ENCODE measurements at regions not wholly inside any gene's neighbourhood (a gene's known extent, or its start where the extent isn't known, plus 50 kb on each side); places are given as distances from the start of the nearest gene placed in this dataset.

DNA sequence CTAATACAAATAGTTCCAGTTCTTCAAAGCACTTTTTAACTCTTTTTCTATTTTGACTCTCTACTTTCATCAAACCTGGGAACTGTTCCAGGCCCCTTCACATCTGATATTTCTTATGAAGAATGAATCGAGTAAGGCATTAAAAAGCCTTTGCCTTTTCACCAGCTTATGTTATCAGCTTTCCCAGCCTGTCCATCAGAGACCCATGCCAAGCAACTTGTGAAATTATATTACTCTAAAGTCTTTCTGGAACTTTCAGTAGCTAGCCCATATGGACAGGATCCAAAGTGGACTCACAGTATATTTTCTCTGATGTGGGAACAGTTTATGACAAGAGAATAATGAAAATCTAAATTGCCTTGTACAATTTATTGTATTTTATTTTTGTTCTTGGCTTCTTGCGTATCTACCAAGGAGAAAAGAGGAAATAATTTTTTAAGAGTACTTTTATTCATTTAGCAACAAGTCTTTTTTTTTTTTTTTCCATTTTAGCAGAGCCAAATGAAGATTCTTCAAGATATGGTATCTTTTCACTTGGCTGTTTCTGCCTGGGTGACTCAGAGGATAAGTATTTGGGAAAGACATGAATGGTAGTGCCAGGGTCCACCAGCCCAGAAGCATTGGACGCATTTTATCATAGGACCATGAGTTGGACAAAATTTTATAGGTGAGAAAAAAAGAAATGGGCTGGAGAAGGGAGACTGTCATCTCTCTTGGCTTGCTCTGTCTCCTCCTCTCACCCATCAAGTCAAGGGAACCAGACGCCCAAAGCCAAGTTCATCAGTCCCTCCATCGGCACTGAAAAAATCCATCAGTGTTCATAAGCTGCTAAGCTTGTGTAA, 195.8 kb upstream of the NEBL start:
- DNase-seq (ENCODE audit: low spot score), result no peak

DNA sequence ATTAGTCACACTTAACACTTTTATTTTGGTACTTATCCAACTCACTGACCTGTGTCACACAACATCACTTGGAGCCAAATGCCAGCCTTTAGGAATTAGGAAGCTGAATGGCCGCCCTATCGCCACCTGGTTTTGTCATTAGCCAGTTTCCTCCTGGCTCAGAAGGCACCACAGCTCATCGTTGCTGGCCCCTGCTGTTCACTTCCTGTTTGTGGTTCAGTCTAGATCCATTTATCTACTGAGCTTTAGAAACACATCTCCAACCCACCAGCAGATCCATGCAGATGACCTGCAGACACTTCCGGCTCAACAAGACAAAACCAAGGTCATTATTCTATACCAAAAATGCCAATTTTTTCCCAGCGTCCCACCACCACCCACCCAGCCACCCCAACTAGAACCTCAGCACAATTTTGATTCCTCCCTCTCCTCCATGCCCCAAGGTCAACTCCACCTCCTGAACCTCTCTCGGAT, 193.5 kb upstream of the NEBL start:
- DNase-seq (ENCODE audit: low spot score), result no peak

DNA sequence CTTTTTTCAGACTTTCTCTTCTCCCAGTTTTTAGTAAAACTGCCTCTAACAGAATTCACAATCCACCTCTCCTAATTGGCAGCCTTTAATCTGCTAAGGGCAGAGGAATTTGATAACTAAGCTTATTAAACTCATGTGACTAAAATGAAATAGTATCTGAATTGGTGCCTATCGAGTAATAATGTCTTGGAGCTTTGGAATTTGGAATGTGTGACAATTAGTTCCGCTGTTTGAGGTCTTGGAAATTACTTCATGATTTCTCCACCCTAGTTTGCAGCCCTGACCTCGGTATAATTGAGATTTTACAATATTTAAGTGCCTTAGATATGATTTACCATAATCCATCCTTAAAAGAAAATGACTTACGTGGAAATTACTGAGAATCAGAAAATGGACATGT, 190.4 kb upstream of the NEBL start:
- no peak for DNase-seq (ENCODE audit: low spot score)

DNA sequence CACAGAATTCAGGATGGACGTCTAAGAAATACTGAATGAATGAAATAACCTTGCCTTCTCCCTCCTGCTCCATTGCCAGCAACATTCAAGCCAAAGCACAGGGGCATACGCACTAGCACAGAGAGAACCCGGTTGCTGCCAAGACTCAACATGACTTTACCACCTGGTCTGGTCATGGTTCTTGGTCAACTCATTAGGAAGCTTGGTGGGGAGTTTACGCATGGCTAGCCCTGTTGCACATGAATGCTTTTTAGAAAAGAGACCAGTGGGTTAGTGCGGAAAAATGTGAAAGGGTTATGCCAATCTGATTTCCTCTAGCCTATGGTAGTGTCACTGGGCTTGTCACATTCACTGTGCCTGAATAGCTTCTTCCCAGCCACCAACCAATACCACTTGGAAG, 187.6 kb upstream of the NEBL start:
- DNase-seq (ENCODE audit: low spot score), result no peak

DNA sequence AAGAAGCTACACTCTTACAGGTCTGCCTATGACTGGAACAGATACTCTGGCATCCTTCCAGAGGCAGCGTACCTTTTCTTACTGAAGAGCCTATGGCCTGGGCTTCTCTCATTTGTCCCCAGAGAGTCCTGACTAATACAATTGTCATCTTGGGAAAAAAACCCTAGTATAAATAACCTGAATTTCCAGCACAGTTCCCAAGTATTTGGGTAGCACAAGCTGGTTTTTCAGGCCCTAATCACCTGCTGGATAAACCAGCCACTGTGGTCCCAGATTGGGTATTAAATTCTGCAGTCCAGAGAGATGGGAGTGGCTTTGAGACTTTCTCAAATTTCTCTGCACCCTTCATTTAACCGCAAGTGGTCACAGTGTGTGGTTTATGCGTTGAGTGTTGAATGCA, 186.8 kb upstream of the NEBL start:
- DNase-seq (ENCODE audit: low spot score), result no peak

DNA sequence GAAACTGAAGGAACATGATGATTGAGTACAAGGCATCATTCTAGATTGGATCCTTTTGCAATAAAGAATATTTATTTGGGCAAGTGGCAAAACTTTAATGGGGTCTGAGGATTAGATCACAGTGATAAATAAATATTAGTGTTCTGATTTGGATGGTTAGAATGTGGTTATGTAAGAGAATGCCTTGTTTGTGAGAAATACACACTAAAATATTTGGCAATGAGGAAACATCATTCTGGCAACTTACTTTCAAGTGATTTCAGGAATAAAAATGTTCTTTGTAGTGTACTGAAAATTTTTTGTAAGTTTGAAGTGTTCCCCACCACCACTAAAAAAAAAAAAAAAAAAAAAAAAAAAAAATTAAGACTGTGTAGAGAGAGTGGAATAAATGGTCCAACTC, 185.1 kb upstream of the NEBL start:
- DNase-seq (ENCODE audit: low spot score), result no peak

DNA sequence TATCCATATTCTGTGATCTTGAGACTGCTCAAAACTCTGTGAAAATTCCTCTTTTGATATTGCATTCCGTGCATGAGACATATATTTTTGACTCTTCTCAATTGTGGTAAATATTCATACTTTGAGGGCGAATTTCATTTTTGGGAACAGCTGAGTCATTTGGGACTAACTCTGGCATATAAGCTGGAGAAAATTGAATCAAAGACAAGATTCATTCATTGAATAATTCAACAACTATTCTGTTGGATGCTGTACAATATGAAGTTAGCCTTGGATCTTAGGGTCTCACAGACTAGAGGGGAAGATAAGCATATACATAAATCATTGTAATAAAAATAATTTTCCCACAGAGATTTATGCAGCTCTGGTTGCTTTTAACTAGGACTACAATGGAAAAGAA, 183.2 kb upstream of the NEBL start:
- no peak for DNase-seq (ENCODE audit: low spot score)

DNA sequence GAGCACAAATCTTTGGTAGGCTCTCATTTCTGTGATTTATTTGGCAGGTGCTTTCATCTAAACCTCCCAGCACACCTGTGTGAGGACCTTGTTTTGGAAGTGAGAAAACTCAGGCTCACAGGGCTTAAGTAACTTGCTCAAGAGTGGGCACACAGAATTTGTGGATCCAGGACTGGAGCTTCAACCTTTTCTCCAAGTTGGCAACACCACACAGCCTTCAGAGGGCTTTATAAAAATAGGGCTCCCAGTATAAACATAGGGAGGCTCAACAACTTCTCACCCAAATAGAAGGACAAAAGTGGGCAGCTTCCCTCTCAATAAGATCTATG, 182.2 kb upstream of the NEBL start:
- no peak for DNase-seq (ENCODE audit: low spot score)

DNA sequence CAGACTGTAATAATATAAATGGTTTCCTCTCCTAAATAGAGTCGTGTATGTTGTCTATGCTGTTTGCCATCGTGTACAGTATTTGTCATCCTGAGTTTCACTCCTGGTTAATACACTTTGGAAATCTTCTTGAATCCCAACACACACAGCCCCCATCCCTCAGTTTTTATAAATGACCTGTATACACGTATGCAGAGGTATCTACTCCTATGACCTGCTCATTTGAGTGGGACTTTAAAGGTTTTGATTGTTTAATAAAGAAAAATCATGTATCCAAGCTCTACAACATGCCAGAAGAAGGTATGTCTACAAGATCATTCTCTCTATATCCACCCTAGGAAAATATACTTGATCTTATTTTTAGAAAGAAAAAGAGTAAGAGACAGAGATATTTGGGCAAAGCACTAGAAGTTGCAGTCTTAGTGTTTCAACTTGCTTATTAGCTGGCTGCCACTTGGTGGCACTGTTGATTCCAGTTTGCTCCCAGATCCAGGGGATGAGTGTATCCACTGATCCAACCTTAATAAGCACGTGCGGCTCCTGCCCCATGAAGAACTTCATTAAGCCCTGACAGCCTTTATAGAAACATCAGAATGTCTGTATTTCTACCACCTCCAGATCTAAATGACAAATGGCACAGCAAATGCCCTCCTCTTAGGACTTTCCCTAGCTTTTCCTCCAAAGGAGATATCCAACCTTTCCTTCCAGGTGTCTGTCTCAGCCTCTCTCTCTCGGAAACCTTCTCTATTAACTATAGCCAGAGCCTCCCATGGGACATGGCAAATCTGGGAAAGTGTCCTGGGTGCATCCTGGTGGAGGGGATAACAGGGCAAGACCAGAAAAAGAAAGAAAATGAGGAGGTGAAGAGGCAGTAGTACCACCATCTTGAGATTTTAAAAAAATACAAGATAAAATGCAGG, 181.6 kb upstream of the NEBL start:
- DNase-seq (ENCODE audit: low spot score), result peak; percentile 80

DNA sequence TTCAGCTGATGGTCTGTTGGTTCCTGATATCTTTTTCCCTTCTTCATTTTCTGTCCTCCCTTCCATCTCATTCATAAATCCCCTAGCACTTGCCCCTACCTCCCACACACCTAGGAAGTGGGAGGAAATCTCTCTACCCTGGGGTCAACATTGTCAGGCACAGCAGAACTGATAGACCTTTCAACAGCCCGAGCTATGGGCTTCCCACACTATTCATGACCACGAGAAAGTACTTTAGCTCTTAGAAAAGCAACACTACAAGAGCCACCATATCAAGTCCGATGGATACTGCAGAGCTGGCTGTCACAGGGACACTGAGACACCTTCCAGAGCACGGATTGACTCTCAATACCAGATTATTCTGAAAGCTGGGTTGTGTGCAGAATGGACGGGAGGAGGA, 180.6 kb upstream of the NEBL start:
- DNase-seq (ENCODE audit: low spot score), result no peak

DNA sequence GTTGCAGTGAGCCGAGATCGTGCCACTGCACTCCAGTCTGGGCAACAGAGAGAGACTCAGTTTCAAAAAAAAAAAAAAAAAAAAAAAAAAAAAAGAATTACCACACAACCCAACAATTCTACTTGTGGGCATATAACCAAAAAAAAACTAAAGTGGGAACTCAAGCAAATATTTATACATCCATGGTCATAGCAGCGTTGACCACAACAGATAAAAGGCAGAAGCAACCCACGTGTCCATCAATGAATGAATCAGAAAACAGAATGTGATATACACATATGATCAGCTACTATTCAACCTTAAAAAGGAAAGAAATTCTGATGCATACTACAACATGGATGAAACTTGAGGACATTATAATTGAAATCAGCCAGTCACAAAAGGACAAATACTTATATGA, 179.3 kb upstream of the NEBL start:
- DNase-seq (ENCODE audit: low spot score), result no peak

DNA sequence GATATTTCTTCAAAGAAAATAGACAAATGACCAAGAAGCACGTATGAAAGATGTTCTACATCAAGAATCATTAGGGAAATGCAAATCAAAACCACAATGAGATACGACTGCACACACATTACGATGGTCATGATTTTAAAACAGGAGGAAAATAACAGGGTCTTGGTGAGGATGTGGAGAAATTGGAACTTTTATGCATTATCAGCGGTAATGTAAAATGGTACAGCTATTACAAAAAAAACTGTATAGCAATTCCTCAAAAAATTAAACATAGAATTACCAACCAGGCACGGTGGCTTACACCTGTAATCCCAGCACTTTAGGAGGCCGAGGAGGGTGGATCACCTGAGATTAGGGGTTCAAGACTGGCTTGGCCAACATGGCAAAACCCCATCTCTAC, 178.8 kb upstream of the NEBL start:
- DNase-seq (ENCODE audit: low spot score), result no peak

DNA sequence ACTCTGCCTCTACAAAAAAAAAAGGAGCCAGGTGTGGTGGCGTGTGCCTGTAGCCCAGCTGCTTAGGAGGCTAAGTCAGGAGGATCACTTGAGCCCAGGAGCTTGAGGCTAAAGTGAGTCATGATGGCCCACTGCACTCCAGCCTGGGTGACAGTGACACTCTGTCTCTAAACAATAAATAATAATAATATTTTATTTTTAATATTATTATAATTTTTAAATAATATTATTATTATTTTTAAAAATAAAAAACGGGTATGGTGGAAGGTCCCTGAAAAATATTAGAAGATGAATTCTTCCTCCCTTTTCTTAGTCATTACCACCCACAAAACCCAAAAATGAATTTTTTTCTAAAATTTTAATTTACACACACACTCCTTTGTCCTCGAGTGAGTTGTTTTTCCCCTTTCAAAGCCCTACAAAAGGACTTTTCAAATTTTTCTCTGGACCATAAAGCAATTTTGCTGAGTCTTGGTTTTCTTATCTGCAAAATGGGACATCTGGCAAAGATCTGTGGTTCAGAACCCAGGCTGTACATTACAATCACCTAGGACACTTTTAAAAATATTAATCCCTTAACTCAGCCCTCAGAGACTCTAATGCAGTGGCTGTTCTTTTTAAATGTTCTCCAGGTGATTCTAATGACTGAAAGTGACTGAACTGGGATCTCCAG, 174.0 kb upstream of the NEBL start:
- DNase-seq (ENCODE audit: low spot score), result no peak

DNA sequence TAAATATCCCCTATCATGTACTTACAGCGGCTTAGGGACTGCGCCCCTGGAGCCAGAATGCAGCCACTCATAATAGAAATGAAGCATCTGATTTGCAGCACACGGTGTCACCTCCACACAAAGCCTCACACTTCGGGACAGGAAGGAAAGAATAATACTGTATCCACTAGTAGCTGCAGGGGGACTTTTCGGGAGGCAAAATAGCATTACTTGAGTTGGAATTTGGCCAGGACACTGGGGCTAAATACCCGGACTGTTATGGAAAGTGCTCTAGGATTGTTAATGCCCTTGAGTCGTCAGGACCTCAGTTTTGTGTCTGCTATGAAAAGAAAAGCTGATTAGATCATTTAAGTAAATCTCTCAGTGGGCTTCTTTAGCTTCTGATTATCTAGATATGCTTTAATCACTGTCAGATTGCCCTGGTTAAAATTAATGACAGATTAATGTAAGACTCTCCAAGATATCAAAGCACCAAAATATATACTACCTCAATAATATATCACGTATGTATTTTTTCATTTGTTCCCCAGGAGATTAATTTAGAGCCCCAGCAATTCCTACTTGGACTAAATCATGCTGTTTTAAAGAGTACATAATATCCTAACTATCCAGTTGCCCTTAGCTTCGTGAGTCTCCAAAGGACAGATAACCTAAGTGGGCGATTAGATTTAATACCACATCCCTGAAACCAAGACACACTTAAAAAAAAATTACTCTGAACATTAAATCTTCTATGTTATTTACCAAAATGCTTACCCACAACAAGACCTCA, 173.0 kb upstream of the NEBL start:
- no peak for DNase-seq (ENCODE audit: low spot score)

DNA sequence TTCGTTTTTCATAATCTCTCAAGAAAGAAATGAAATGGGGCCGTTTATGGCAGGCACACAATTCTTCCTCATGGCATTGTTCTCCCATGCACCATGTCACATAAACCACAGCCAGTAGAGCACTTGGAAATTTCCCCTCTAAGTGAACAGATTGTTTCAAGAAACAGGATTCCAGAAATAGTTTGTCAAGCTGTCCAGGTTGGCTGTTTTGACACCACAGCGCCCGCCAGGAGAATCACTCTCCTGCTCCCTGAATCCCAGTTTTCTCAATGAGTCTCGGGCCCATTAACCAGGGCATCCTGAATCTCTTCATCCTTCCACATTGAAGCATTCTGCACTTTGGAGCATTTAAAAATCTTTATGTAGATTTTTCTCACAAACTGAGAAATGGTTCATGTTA, 172.2 kb upstream of the NEBL start:
- DNase-seq (ENCODE audit: low spot score), result no peak

DNA sequence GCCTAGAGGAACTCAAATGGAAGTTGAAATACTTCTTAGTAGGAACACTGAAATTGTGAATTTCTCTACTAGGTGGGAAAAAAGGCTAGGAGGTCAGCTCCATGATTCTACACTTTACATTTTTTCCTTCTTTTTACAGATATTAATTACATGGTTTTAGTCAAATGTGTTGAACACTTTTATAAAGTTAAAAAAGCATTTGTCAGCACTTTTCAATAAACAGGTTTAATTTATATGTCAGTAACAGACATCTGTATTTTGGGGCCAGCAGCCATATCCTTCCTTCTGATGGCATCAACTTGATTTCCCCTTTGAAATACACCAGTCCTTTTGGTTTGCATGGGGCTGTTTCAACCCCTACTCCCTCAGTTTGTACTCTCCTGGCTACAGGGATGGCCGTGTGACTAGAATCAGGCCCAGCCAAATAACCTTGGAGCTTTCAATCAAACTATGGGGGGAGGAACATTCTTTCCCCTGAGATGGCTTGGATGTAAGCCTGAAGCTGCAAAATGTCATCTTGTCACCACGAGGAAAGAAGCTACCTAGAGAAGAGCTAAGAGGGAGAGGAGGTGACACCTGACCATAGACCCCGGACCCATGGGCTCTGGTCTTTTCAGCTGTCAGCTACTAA, 171.0 kb upstream of the NEBL start:
- no peak for DNase-seq (ENCODE audit: low spot score)

DNA sequence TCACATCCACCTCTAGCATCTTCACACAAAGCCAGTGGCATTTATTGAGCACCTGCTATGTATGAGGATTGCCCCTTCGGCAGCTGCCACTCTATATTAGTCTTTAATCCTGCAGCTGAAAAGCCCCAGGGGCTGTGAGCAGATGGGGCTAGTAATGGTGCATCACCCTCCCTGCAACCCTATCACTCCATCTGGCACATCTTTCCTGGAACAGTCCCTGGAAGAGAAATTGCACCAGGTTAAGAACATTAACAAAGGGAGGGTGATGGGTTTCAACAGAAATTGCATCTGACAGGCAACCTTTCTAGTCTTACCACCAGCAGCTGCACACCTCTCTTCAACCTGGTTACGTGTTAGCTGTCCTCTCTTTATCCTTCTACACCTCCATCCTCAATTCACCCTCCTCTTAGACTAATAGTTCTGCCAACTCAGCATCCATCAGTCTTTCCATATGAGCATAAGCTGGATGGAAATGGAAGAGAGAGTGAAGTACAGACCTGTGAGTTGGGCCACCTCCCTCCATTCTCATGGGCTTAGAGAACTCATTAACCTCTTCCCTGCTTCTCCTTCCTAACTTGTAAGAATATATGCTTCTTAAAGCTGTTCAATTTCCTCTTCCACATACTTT, 168.6 kb upstream of the NEBL start:
- no peak for DNase-seq (ENCODE audit: low spot score)

DNA sequence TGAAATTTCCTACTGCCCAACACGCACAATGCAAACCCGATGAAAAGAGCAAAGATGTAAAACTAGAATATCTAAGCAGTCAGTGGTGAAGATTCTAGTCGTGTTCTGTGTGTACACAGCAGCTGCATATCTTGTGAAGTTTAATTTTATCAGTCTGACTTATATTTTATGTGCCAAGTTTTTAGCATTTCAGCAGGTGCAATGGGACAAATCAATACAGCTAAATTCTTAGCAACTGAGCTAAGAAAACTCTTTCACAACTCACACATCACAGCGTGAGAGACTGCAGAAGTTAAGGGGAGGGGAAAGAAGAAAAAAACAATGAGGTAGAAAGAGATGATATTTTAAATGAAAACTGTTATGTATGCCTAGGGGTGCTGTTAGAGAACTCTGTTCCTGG, 164.9 kb upstream of the NEBL start:
- no peak for DNase-seq (ENCODE audit: low spot score)

DNA sequence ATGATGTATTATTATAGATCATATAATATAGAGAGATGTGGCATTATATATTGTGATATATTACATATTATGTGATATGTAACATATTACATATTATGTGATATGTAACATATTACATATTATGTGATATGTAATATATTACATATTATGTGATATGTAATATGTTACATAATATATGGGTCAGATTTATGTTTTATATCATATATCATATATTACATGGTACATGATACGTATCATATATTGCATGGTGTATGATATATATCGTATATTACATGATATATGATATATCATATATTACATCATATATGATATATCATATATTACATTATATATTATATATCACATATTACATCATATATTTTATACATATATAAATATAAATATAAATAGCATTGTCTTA, 164.1 kb upstream of the NEBL start:
- DNase-seq (ENCODE audit: low spot score), result no peak

DNA sequence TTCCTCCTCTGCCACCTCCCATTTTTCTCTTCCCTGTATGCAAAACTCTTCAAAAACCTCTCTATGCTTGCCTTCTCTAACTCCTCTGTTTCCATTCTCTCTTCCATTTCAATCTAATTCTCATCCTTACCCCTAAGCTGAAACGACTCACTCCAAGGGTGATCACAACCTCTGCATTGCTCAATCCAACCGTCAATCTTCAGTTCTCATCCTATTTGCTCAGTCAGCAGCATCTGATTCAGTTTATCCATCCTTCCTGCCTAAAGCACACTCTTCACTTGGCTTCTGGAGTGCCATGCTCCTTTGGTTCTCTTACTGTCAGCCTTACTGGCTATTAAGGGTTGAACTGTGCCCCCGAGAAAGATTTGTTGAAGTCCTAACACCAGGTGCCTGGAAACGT, 163.5 kb upstream of the NEBL start:
- no peak for DNase-seq (ENCODE audit: low spot score)

DNA sequence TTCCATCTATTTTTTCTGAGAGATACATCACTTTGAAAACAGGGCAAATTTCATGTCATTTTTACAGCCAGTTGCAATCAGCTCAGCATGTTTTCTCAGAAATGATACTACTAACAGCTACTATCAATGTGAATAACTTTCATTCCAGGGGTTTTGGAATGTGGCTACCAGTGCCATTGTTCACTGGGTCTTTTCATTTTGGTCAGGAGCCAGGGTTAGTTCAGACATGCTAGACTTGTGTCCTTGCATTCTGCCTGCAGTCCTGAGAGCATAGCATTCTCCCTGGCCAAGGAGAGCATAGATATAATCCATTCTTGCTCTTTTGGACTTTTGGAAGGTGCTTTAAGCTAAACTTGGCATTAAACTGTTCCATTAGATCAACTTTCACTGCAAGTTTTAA, 160.9 kb upstream of the NEBL start:
- DNase-seq (ENCODE audit: low spot score), result no peak

Data from pons (tissue), 1 donor.